ENCODE measurements at regions not wholly inside any gene's neighbourhood (a gene's known extent, or its start where the extent isn't known, plus 50 kb on each side); places are given as distances from the start of the nearest gene placed in this dataset.

DNA sequence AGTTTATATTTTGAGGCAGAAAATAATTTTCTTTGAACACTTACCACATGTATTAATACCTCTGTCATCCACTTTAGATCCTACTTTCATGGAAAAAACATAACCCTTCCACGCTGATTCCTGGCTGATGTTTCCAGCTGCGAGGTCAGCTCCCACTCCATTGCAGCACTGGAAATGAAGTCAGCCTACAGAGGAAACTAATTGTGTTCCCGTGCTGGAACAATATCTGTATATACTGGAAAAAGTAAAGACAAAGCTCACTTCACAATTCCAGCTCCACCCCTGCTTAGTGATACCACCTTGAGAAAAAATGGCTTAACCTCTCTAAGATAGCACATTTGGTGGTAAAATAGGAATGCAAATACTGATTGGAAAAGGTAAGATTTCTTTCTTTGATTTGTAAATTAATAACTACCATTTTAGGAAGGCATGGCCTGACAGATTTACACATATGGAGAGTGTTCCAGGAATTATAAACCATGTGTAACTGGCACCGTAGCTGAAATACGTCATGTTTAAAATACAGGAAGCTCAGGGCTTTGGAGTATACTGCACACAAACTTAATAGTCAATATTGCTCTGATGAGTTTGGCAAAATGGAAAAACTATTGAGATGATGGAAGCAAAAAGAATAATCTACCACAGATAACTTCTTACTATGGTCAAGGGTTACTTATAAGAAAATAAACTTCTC is 90.0 kb downstream of the TRIB2 start:
- peak overlapping the region in 2 of 4 donors; percentile 15 to 62 for H3K27ac ChIP-seq (replicated peaks in 1 of 4)
- peaks cover 0 to 6% (median 0%) of the 10 kb centered on the region in 4 donors for H3K27me3 ChIP-seq
- 72% methylated on average over 5 of the region's 5 CpGs for WGBS
- H3K4me1 ChIP-seq: peaks cover 0 to 24% (median 8%) of the 10 kb centered on the region in 4 donors
- TF ChIP-seq POLR2A (IDR thresholded peaks at IDR 0.05; ENCODE audit: low read depth): no peak
- peak; percentile 25 to 37 for TF ChIP-seq POLR2AphosphoS5 (IDR thresholded peaks at IDR 0.05)
- no peaks in the 10 kb centered on the region for H3K36me3 ChIP-seq
- no peak overlapping the region for H3K4me3 ChIP-seq
- no peak for DNase-seq (ENCODE audit: extremely low spot score)
- intact Hi-C loops (cut with DNase I): no loop called here
- no peaks in the 10 kb centered on the region for H3K9me3 ChIP-seq

DNA sequence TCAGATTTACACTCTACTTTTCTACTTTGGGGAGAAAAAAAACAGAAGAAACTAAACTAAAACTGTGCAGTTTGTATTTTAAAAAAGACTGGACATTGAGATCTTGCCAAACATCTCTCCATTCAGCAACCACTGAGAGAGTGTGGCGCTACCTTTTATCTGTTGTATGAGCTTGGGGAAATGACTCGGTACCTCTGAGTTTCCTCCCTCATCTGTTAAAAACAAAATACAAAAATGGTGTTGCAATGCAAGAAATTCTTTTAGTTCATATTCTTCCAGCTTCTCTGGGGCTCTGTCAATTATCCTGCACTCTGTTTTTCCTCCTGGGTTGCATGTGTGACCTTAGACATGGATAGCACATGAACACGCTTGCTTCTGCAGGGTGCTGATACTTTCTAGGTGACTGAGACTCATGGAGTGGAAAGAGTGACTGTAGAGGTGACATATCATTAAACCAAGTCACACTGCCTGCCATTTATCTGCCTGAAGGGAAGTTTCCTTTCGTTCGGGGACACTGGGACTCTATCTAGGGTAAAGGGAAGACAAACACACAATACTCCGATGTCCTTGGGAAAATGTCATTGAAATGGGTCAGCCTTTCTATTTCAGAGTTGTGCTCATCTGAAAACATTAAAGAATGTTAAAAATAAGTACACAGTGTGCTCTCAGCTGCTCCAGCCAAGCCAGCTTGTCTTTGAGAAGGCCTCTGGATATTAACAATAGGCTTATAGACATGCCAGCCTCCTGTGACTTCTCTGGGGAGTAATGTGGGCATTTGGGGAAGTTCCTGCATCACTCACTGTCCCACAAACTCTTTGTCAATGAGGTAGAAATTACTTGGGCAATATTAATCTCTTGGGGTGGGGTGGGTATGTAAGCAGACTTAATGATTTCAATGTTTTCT is 91.4 kb downstream of the TRIB2 start:
- TF ChIP-seq CTCF (IDR thresholded peaks at IDR 0.05) (no peak), POLR2AphosphoS5 (IDR thresholded peaks at IDR 0.05) (peak in 1 of 2 donors; percentile 48)
- intact Hi-C loops (cut with DNase I): no loop called here
- Histone ChIP-seq H3K27me3 (peaks cover 0 to 6% (median 0%) of the 10 kb centered on the region in 4 donors), H3K4me1 (peaks cover 0 to 24% (median 8%) of the 10 kb centered on the region in 4 donors), H3K27ac (replicated peaks in 1 of 4) (peak overlapping the region; percentile 5 to 62 (median 29)), H3K9me3 (no peaks in the 10 kb centered on the region), H3K36me3 (no peaks in the 10 kb centered on the region), H3K4me3 (no peak overlapping the region)
- DNase-seq (ENCODE audit: extremely low spot score): no peak
- 83% methylated on average over 6 of the region's 6 CpGs for WGBS

DNA sequence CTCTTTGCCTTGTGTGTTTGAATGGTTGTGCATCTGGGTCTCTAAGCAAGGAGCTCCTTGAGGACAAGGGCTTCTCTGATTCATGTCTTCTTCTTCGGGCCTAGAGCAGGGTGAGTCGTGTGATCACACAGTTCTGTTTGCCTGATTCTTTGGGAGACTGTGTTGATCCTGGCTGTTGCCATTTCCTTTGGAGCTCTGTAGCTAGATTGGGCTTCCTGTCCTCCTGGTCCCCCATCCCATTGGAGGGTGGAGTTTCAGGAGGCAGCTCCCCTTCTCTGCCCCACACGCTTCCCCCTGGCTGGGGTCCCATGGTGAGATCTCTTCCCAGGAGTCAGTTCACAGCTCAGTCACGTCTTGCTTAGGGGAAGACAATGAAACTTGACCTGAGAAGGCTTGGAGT is 92.8 kb downstream of the TRIB2 start:
- TF ChIP-seq CTCF (IDR thresholded peaks at IDR 0.05): no peak
- TF ChIP-seq POLR2A (IDR thresholded peaks at IDR 0.05; ENCODE audit: low read depth): no peak
- TF ChIP-seq POLR2AphosphoS5 (IDR thresholded peaks at IDR 0.05): no peak
- no peak for TF ChIP-seq EP300 (IDR thresholded peaks at IDR 0.05)
- H3K27me3 ChIP-seq: peaks cover 0 to 6% (median 0%) of the 10 kb centered on the region in 4 donors
- no peak for DNase-seq (ENCODE audit: extremely low spot score)
- peaks cover 0 to 24% (median 8%) of the 10 kb centered on the region in 4 donors for H3K4me1 ChIP-seq
- peak overlapping the region; percentile 7 to 28 (median 16) for H3K27ac ChIP-seq (replicated peaks in 1 of 4)
- WGBS: 72% methylated on average over 4 of the region's 4 CpGs
- H3K36me3 ChIP-seq: no peaks in the 10 kb centered on the region
- H3K4me3 ChIP-seq: no peak overlapping the region
- H3K9me3 ChIP-seq: no peaks in the 10 kb centered on the region
- intact Hi-C loops (cut with DNase I): no loop called here

DNA sequence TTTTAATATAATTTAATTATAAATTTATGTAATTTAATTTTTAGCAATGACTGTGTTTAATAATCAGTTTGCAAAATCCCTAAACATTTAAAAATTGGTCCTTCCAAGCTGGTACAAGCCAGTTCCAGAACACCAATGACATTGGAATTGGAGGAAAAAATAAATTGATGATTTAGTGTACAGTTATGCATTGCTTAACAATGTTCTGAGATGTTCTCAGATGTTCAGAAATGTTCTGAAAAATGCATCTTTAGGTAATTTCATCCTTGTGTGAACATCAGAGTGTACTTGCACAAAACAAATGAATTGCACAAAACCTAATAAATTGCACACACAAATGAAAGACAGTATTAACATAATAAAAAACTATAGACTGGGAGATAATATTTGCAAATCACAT is 95.2 kb downstream of the TRIB2 start:
- Histone ChIP-seq H3K4me1 (peaks cover 0 to 24% (median 8%) of the 10 kb centered on the region in 4 donors), H3K27ac (replicated peaks in 1 of 4) (no peak overlapping the region), H3K36me3 (no peaks in the 10 kb centered on the region), H3K27me3 (no peaks in the 10 kb centered on the region), H3K9me3 (no peaks in the 10 kb centered on the region), H3K4me3 (no peak overlapping the region)
- intact Hi-C loops (cut with DNase I): no loop called here
- TF ChIP-seq EP300 (IDR thresholded peaks at IDR 0.05) (no peak), POLR2AphosphoS5 (IDR thresholded peaks at IDR 0.05) (no peak), POLR2A (IDR thresholded peaks at IDR 0.05; ENCODE audit: low read depth) (no peak), CTCF (IDR thresholded peaks at IDR 0.05) (no peak)
- DNase-seq (ENCODE audit: extremely low spot score): no peak

- H3K9me3 ChIP-seq: no peaks in the 10 kb centered on the region
- H3K27me3 ChIP-seq: no peaks in the 10 kb centered on the region
- TF ChIP-seq POLR2A (IDR thresholded peaks at IDR 0.05; ENCODE audit: low read depth) (no peak), POLR2AphosphoS5 (IDR thresholded peaks at IDR 0.05) (no peak), EP300 (IDR thresholded peaks at IDR 0.05) (no peak), CTCF (IDR thresholded peaks at IDR 0.05) (no peak)
- H3K27ac ChIP-seq (replicated peaks in 1 of 4): no peak overlapping the region
- intact Hi-C loops (cut with DNase I): no loop called here
- DNase-seq (ENCODE audit: extremely low spot score): no peak
- H3K4me1 ChIP-seq: peaks cover 5 to 20% (median 7%) of the 10 kb centered on the region in 4 donors
- H3K4me3 ChIP-seq: no peak overlapping the region
- H3K36me3 ChIP-seq: no peaks in the 10 kb centered on the region
Measured at GRCh38 chr2:12813166-12813565, 96.4 kb downstream of the TRIB2 start.
